Small intestine (tissue), 7 donors: ENCODE measurements at regions not wholly inside any gene's neighbourhood (a gene's known extent, or its start where the extent isn't known, plus 50 kb on each side); places are given as distances from the start of the nearest gene placed in this dataset.

Experiments
- DNase-seq, 2 donors: peaks; one replicate each; pipeline versions ENCODE4 v3.0.0 to v3.0.0-alpha.2; 2013
- FAIRE-seq: peaks from 2 replicates; lab custom pipeline; 2012; peaks lifted over from hg19 to GRCh38; lab: Jason Lieb, UNC
- H3K27ac ChIP-seq, 3 donors: one replicate each; pipeline ENCODE4 v1.5.1; 2013; ENCODE audit warnings: low read length in 2 of 3, mild to moderate bottlenecking in 2 of 3, control low read depth in 1 of 3, inconsistent platforms in 1 of 3, low read depth in 1 of 3, moderate library complexity in 1 of 3
- H3K27me3 ChIP-seq, 3 donors: one replicate each; pipeline ENCODE4 v1.6.1; 2013; ENCODE audit warnings: low read length in 3 of 3, inconsistent platforms in 1 of 3; ENCODE audit not compliant: control insufficient read depth in 3 of 3, insufficient read depth in 3 of 3
- H3K36me3 ChIP-seq, 3 donors: one replicate each; pipeline ENCODE4 v1.6.1; 2013; ENCODE audit warnings: low read length in 3 of 3, inconsistent platforms in 1 of 3, low read depth in 1 of 3, mild to moderate bottlenecking in 1 of 3, moderate library complexity in 1 of 3; ENCODE audit not compliant: control insufficient read depth in 3 of 3, insufficient read depth in 2 of 3
- H3K4me1 ChIP-seq, 3 donors: one replicate each; pipeline ENCODE4 v1.6.1; 2013; ENCODE audit warnings: low read length in 2 of 3, inconsistent platforms in 1 of 3, low read depth in 1 of 3, mild to moderate bottlenecking in 1 of 3, moderate library complexity in 1 of 3; ENCODE audit not compliant: control insufficient read depth in 3 of 3, insufficient read depth in 2 of 3
- H3K4me3 ChIP-seq, 3 donors: one replicate each; pipeline ENCODE4 v1.5.1; 2013; ENCODE audit warnings: low read length in 3 of 3, control low read depth in 1 of 3, inconsistent platforms in 1 of 3, low read depth in 1 of 3, mild to moderate bottlenecking in 1 of 3, moderate library complexity in 1 of 3
- H3K9me3 ChIP-seq, 2 donors: one replicate each; pipeline ENCODE4 v1.6.1; 2013; ENCODE audit warnings: low read depth in 1 of 2, low read length in 1 of 2; ENCODE audit not compliant: control insufficient read depth in 2 of 2, insufficient read depth in 1 of 2
- WGBS, 3 donors: extraction: QIAGEN DNeasy Blood & Tissue Kit; methylation state at CpG; one replicate each; pipeline ENCODE4 v1.1.7; 2013; 5-methylcytosine and 5-hydroxymethylcytosine counted together
- donor health status: healthy with polysubstance abuse.
- donor health status: control.
- donor health status: control.
- donor health status: Bipolar disorder and iron deficiency.
- donor health status: healthy.

- 68 to 80% (median 77%) methylated on average over 14 of the region's 14 CpGs for WGBS, 3 donors
- Histone ChIP-seq H3K27ac (no peak overlapping the region), H3K9me3 (peaks cover 0 to 2% of the 10 kb centered on the region in 2 donors), H3K4me1 (no peaks in the 10 kb centered on the region), H3K4me3 (no peak overlapping the region), H3K27me3 (peaks cover 0 to 2% (median 0%) of the 10 kb centered on the region in 3 donors), H3K36me3 (no peaks in the 10 kb centered on the region)
- no peak for FAIRE-seq
- no peak for DNase-seq
Measured at GRCh38 chr6:164021589-164022250, 607.2 kb downstream of the QKI start.

DNA sequence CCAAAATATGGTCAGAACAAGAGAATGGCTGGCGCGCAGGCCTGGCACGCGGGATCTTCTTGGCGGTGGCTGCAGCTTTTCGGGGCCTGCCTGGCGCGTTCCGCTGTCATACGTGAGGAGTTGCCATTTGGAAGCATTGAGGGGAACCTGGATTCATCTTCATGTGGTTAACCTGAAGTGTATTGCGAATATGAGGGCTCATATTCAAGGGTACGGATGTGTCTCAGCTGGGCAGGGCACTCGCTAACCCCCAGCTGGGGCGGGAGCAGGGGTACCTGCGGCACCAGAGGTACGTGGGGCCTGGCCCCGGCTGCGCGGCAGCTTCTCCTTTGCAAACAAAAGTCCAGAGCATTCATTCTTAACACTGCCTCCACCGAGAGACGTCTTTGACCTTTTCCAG, 605.6 kb downstream of the QKI start:
- no peak overlapping the region for H3K27ac ChIP-seq
- 95% methylated on average over 21 of the region's 21 CpGs for WGBS, 3 donors
- no peaks in the 10 kb centered on the region for H3K4me1 ChIP-seq
- no peak for DNase-seq
- peaks cover 0 to 3% of the 10 kb centered on the region in 2 donors for H3K9me3 ChIP-seq
- no peak overlapping the region for H3K4me3 ChIP-seq
- no peaks in the 10 kb centered on the region for H3K36me3 ChIP-seq
- peaks cover 0 to 2% (median 0%) of the 10 kb centered on the region in 3 donors for H3K27me3 ChIP-seq
- no peak for FAIRE-seq

- DNase-seq, result no peak
- H3K4me3 ChIP-seq, result no peak overlapping the region
- peaks cover 0 to 2% (median 0%) of the 10 kb centered on the region in 3 donors for H3K27me3 ChIP-seq
- 55 to 74% (median 56%) methylated on average over 4 of the region's 4 CpGs for WGBS, 3 donors
- H3K9me3 ChIP-seq, result peaks cover 2 to 3% of the 10 kb centered on the region in 2 donors
- H3K36me3 ChIP-seq, result no peaks in the 10 kb centered on the region
- H3K4me1 ChIP-seq, result no peaks in the 10 kb centered on the region
- FAIRE-seq, result no peak
- H3K27ac ChIP-seq, result no peak overlapping the region
Measured at GRCh38 chr6:164018133-164018532, 603.6 kb downstream of the QKI start.

GRCh38 chr6:164016056-164016455, 601.5 kb downstream of the QKI start:
- no peaks in the 10 kb centered on the region for H3K36me3 ChIP-seq
- H3K4me3 ChIP-seq, result no peak overlapping the region
- H3K4me1 ChIP-seq, result no peaks in the 10 kb centered on the region
- peaks cover 2 to 3% of the 10 kb centered on the region in 2 donors for H3K9me3 ChIP-seq
- DNase-seq (no peak), FAIRE-seq (no peak)
- no peak overlapping the region for H3K27ac ChIP-seq
- 92 to 94% (median 93%) methylated on average over 6 of the region's 6 CpGs for WGBS, 3 donors
- H3K27me3 ChIP-seq, result no peaks in the 10 kb centered on the region

GRCh38 chr6:164015088-164015484, 600.6 kb downstream of the QKI start:
- WGBS, 3 donors, result 69 to 84% (median 84%) methylated on average over 4 of the region's 4 CpGs
- H3K9me3 ChIP-seq, result peaks cover 1 to 2% of the 10 kb centered on the region in 2 donors
- H3K36me3 ChIP-seq, result no peaks in the 10 kb centered on the region
- DNase-seq (no peak), FAIRE-seq (no peak)
- no peaks in the 10 kb centered on the region for H3K27me3 ChIP-seq
- H3K4me3 ChIP-seq, result no peak overlapping the region
- H3K4me1 ChIP-seq, result no peaks in the 10 kb centered on the region
- H3K27ac ChIP-seq, result no peak overlapping the region

DNA sequence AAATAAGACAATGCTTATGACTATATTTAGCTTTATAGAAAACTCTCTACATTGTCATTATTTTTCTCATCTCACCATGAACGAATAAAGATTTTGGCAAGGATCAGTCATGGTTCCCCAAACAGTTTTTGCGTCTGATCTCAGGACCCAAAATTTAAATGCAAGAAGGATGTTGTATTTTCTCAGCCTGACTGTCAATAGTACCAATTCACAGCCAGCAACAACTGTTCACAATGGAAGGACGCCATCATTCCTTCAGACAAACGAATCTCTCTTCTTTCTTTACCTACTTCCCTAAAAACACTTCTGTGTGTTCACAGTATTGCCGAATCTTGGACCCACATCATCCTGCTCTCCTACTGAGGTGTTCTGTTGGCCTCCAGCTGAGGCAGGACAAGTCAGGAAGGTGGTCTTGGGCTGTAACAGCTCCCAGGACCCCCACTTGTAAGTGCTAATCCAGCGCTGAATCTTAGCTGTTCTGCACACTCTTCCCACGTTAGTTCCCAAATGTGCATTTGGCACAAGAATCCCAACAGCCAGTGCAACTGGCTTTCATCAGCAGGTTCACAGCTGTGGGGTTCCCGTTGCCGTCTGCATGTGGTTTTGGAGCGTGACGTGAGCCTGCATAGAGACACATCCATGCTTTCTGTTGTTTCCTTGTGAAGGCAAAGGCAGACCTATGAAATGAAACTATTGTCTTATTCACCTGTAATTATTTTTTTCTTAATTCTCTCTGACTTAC, 600.0 kb downstream of the QKI start:
- peaks cover 1 to 2% of the 10 kb centered on the region in 2 donors for H3K9me3 ChIP-seq
- WGBS, 3 donors, result 79 to 86% (median 80%) methylated on average over 11 of the region's 11 CpGs
- no peaks in the 10 kb centered on the region for H3K36me3 ChIP-seq
- H3K27me3 ChIP-seq, result no peaks in the 10 kb centered on the region
- no peaks in the 10 kb centered on the region for H3K4me1 ChIP-seq
- no peak for FAIRE-seq
- no peak for DNase-seq
- H3K27ac ChIP-seq, result no peak overlapping the region
- no peak overlapping the region for H3K4me3 ChIP-seq

- DNase-seq, result no peak
Measured at GRCh38 chr6:164013480-164014208, 599.1 kb downstream of the QKI start.

DNA sequence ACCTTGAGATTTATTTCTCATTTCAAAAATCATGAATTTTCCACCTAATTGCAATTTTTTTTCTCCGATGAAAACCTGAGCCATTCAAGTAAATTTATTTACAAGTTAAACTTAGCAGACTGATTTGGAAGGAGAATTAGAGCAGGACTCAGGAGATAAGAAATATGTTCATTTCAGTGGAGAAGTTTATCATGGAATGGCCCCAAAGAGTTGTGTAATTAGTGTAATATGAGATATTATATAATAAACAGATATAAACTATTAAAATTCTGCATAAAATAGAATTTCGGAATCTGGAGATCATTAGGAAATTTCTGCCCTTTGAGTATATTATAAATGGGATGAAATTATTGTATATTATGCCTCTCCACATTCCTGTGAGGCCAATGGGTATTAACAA, 596.8 kb downstream of the QKI start:
- Histone ChIP-seq H3K36me3 (no peaks in the 10 kb centered on the region), H3K4me3 (no peak overlapping the region), H3K27me3 (no peaks in the 10 kb centered on the region), H3K4me1 (no peaks in the 10 kb centered on the region), H3K9me3 (peaks cover 1 to 2% of the 10 kb centered on the region in 2 donors), H3K27ac (no peak overlapping the region)
- DNase-seq (no peak), FAIRE-seq (no peak)
- WGBS, 3 donors, result 84 to 87% (median 84%) methylated on average over 2 of the region's 2 CpGs

More at GRCh38 chr6:164013480-164014208, 599.1 kb downstream of the QKI start:
- no peak for FAIRE-seq
- Histone ChIP-seq H3K27ac (no peak overlapping the region), H3K27me3 (no peaks in the 10 kb centered on the region), H3K36me3 (no peaks in the 10 kb centered on the region), H3K4me1 (no peaks in the 10 kb centered on the region), H3K4me3 (no peak overlapping the region), H3K9me3 (peaks cover 1 to 2% of the 10 kb centered on the region in 2 donors)
- 68 to 83% (median 80%) methylated on average over 5 of the region's 5 CpGs for WGBS, 3 donors
